OCI-LY3 (cell line): ENCODE measurements at regions not wholly inside any gene's neighbourhood (a gene's known extent, or its start where the extent isn't known, plus 50 kb on each side); places are given as distances from the start of the nearest gene placed in this dataset.

ENCODE experiments used
- H2AFZ ChIP-seq: fragments of 200-600, 300-600 bp; shearing (Covaris generic); 2 replicates; pipeline ENCODE4 v1.6.0; 2014; ENCODE audit warnings: antibody characterized with exemption, low read depth, low read length
- H3K27ac ChIP-seq: fragments of 200-600, 300-600 bp; sonication (generic); 2 replicates; pipeline ENCODE4 v1.5.1; 2014; ENCODE audit warnings: mild to moderate bottlenecking, low read length, moderate library complexity, mixed read lengths
- H3K27me3 ChIP-seq: fragments of 200-600, 300-600 bp; sonication (generic); 2 replicates; pipeline ENCODE4 v1.6.1; 2014; ENCODE audit warnings: low read depth, low read length, mixed read lengths
- H3K36me3 ChIP-seq: fragments of 200-600, 300-600 bp; sonication (generic); replicated peaks from 2 replicates; pipeline ENCODE3; 2014; ENCODE audit warnings: low read depth, low read length, mixed read lengths
- H3K4me1 ChIP-seq: fragments of 300-600, 200-600 bp; sonication (generic); 2 replicates; pipeline ENCODE4 v1.6.1; 2014; ENCODE audit warnings: low read length, mixed read lengths
- H3K4me2 ChIP-seq: fragments of 200-600, 300-600 bp; sonication (generic); 2 replicates; pipeline ENCODE4 v1.6.1; 2014; ENCODE audit warnings: low read length, mixed read lengths
- H3K4me3 ChIP-seq: fragments of 300-600, 200-600 bp; sonication (generic); 2 replicates; pipeline ENCODE4 v1.5.1; 2014; ENCODE audit warnings: antibody characterized with exemption, mild to moderate bottlenecking, low read length, moderate library complexity
- H3K79me2 ChIP-seq: fragments of 300-600, 200-600 bp; shearing (Covaris generic); 2 replicates; pipeline ENCODE4 v1.6.1; 2014; ENCODE audit warnings: mild to moderate bottlenecking, low read length, mixed read lengths
- H3K9ac ChIP-seq: fragments of 300-600, 200-600 bp; shearing (Covaris generic); 2 replicates; pipeline ENCODE4 v1.6.0; 2014; ENCODE audit warnings: mild to moderate bottlenecking, low read length, moderate library complexity
- H3K9me3 ChIP-seq: fragments of 200-600, 300-600 bp; shearing (Covaris generic); 2 replicates; pipeline ENCODE4 v1.6.1; 2014; ENCODE audit warnings: low read length, mixed read lengths; ENCODE audit not compliant: insufficient read depth
- H4K20me1 ChIP-seq: fragments of 200-600, 300-600 bp; sonication (generic); 2 replicates; pipeline ENCODE4 v1.6.1; 2016; ENCODE audit warnings: low read length, mixed read lengths; ENCODE audit not compliant: insufficient read depth
- CTCF ChIP-seq: fragments of 200-600, 300-600 bp; sonication (generic); IDR thresholded peaks from 2 replicates; pipeline ENCODE4 v1.5.1; 2014; ENCODE audit warnings: antibody characterized with exemption, low read length, low read depth
- EZH2phosphoT487 ChIP-seq: fragments of 200-600 bp; shearing (Covaris generic); IDR thresholded peaks from 2 replicates; pipeline ENCODE4 v1.6.1; 2018; ENCODE audit warnings: antibody characterized with exemption, mixed run types, low read depth

- no peaks in the 10 kb centered on the region for H4K20me1 ChIP-seq
- H3K4me3 ChIP-seq = no peak overlapping the region
- H3K27ac ChIP-seq = no peak overlapping the region
- no peaks in the 10 kb centered on the region for H3K79me2 ChIP-seq
- no peaks in the 10 kb centered on the region for H3K27me3 ChIP-seq
- H3K9ac ChIP-seq = no peak overlapping the region
- no peak for TF ChIP-seq EZH2phosphoT487
- no peak for TF ChIP-seq CTCF
- H3K4me2 ChIP-seq = 0 out of 2 replicates have a peak overlapping the region, but pooled peaks have one; percentile 2
- H3K36me3 ChIP-seq = no peaks in the 10 kb centered on the region
- no peaks in the 10 kb centered on the region for H3K9me3 ChIP-seq
- H3K4me1 ChIP-seq = peaks cover 12% of the 10 kb centered on the region; the same call in 1 of the 2 replicates
- H2AFZ ChIP-seq = no peak overlapping the region
Measured at GRCh38 chr21:27448960-27449359, 482.1 kb upstream of the ADAMTS5 start.

GRCh38 chr21:27447843-27448242 is 481.0 kb upstream of the ADAMTS5 start:
- Histone ChIP-seq H3K27me3 (no peaks in the 10 kb centered on the region), H3K4me1 (peaks cover 12% of the 10 kb centered on the region; the same call in 1 of the 2 replicates), H3K4me2 (no peak overlapping the region), H4K20me1 (no peaks in the 10 kb centered on the region), H2AFZ (no peak overlapping the region), H3K9me3 (no peaks in the 10 kb centered on the region), H3K27ac (no peak overlapping the region), H3K4me3 (no peak overlapping the region), H3K9ac (no peak overlapping the region), H3K79me2 (no peaks in the 10 kb centered on the region), H3K36me3 (no peaks in the 10 kb centered on the region)
- no peak for TF ChIP-seq EZH2phosphoT487
- no peak for TF ChIP-seq CTCF

GRCh38 chr21:27429710-27430341 is 462.9 kb upstream of the ADAMTS5 start:
- Histone ChIP-seq H2AFZ (no peak overlapping the region), H3K4me2 (no peak overlapping the region), H3K79me2 (no peaks in the 10 kb centered on the region), H4K20me1 (no peaks in the 10 kb centered on the region), H3K9ac (no peak overlapping the region), H3K9me3 (no peaks in the 10 kb centered on the region), H3K4me1 (0 out of 2 replicates have a peak, but pooled peaks cover 6% of the 10 kb centered on the region), H3K27me3 (no peaks in the 10 kb centered on the region), H3K36me3 (no peaks in the 10 kb centered on the region), H3K4me3 (no peak overlapping the region), H3K27ac (no peak overlapping the region)
- no peak for TF ChIP-seq EZH2phosphoT487
- no peak for TF ChIP-seq CTCF

- no peaks in the 10 kb centered on the region for H4K20me1 ChIP-seq
- 0 out of 2 replicates have a peak, but pooled peaks cover 9% of the 10 kb centered on the region for H3K4me1 ChIP-seq
- H3K27ac ChIP-seq = no peak overlapping the region
- no peaks in the 10 kb centered on the region for H3K9me3 ChIP-seq
- H2AFZ ChIP-seq = no peak overlapping the region
- H3K9ac ChIP-seq = no peak overlapping the region
- no peak for TF ChIP-seq EZH2phosphoT487
- no peak for TF ChIP-seq CTCF
- H3K79me2 ChIP-seq = no peaks in the 10 kb centered on the region
- no peak overlapping the region for H3K4me2 ChIP-seq
- H3K4me3 ChIP-seq = no peak overlapping the region
- no peaks in the 10 kb centered on the region for H3K27me3 ChIP-seq
- no peaks in the 10 kb centered on the region for H3K36me3 ChIP-seq
Measured at GRCh38 chr21:27426196-27426595, 459.3 kb upstream of the ADAMTS5 start.
